H9 (cell line): ENCODE measurements at regions not wholly inside any gene's neighbourhood (a gene's known extent, or its start where the extent isn't known, plus 50 kb on each side); places are given as distances from the start of the nearest gene placed in this dataset.

Source experiments
- DNase-seq: peaks from one replicate; pipeline ENCODE4 v3.0.0-alpha.2; 2017
- H2AFZ ChIP-seq: one replicate; pipeline ENCODE4 v1.6.1; 2013; ENCODE audit warnings: mild to moderate bottlenecking, low read length, control low read depth, moderate library complexity
- H2AK5ac ChIP-seq: 2 replicates; pipeline ENCODE4 v1.6.1; 2013; ENCODE audit warnings: low read length, control low read depth, mixed read lengths; ENCODE audit not compliant: insufficient read length
- H2BK120ac ChIP-seq: one replicate; pipeline ENCODE4 v1.6.1; 2013; ENCODE audit warnings: low read depth, mild to moderate bottlenecking, low read length, control low read depth, inconsistent platforms; ENCODE audit not compliant: poor library complexity, severe bottlenecking
- H2BK12ac ChIP-seq: 2 replicates; pipeline ENCODE4 v1.6.1; 2013; ENCODE audit warnings: low read length, control low read depth, mixed read lengths, low read depth; ENCODE audit not compliant: insufficient read length
- H2BK15ac ChIP-seq: 2 replicates; pipeline ENCODE4 v1.6.1; 2013; ENCODE audit warnings: low read depth, low read length, control low read depth
- H2BK20ac ChIP-seq: one replicate; pipeline ENCODE4 v1.6.1; 2013; ENCODE audit warnings: low read depth, mild to moderate bottlenecking, low read length, control low read depth, inconsistent platforms; ENCODE audit not compliant: poor library complexity, severe bottlenecking
- H2BK5ac ChIP-seq: 2 replicates; pipeline ENCODE4 v1.6.1; 2013; ENCODE audit warnings: low read length, control low read depth, mixed read lengths; ENCODE audit not compliant: insufficient read length
- H3K14ac ChIP-seq: 2 replicates; pipeline ENCODE4 v1.6.1; 2013; ENCODE audit warnings: low read length, control low read depth; ENCODE audit not compliant: insufficient read depth
- H3K18ac ChIP-seq: 2 replicates; pipeline ENCODE4 v1.6.1; 2013; ENCODE audit warnings: low read depth, mild to moderate bottlenecking, mixed read lengths, low read length, control low read depth; ENCODE audit not compliant: insufficient read length
- H3K23ac ChIP-seq: 2 replicates; pipeline ENCODE4 v1.6.1; 2013; ENCODE audit warnings: low read length, control low read depth, mixed read lengths, low read depth; ENCODE audit not compliant: insufficient read length
- H3K23me2 ChIP-seq: 2 replicates; pipeline ENCODE4 v1.6.1; 2013; ENCODE audit warnings: low read depth, mild to moderate bottlenecking, mixed read lengths, low read length, control low read depth; ENCODE audit not compliant: insufficient read length, poor library complexity, severe bottlenecking
- H3K27ac ChIP-seq: 2 replicates; pipeline ENCODE4 v1.5.1; 2013; ENCODE audit warnings: low read length, control low read depth, mixed read lengths, low read depth; ENCODE audit not compliant: insufficient read length
- H3K27me3 ChIP-seq: 2 replicates; pipeline ENCODE4 v1.6.1; 2013; ENCODE audit warnings: low read length, control low read depth, inconsistent platforms; ENCODE audit not compliant: insufficient read depth
- H3K4ac ChIP-seq: 2 replicates; pipeline ENCODE4 v1.6.1; 2013; ENCODE audit warnings: low read depth, mild to moderate bottlenecking, control low read depth, inconsistent platforms, low read length, moderate library complexity
- H3K4me1 ChIP-seq: 2 replicates; pipeline ENCODE4 v1.6.1; 2013; ENCODE audit warnings: low read length, control low read depth, inconsistent platforms; ENCODE audit not compliant: insufficient read depth
- H3K4me2 ChIP-seq: 2 replicates; pipeline ENCODE4 v1.6.1; 2013; ENCODE audit warnings: low read length, control low read depth, mixed read lengths; ENCODE audit not compliant: insufficient read length, insufficient read depth
- H3K56ac ChIP-seq: 2 replicates; pipeline ENCODE4 v1.6.1; 2013; ENCODE audit warnings: low read depth, mild to moderate bottlenecking, mixed read lengths, low read length, control low read depth; ENCODE audit not compliant: insufficient read length
- H3K79me1 ChIP-seq: 2 replicates; pipeline ENCODE4 v1.6.1; 2013; ENCODE audit warnings: low read depth, mild to moderate bottlenecking, moderate library complexity, low read length, control low read depth, inconsistent platforms; ENCODE audit not compliant: insufficient read depth, poor library complexity, severe bottlenecking
- H3K79me2 ChIP-seq: 2 replicates; pipeline ENCODE4 v1.6.1; 2013; ENCODE audit warnings: low read length, control low read depth, inconsistent platforms; ENCODE audit not compliant: insufficient read depth
- H3K9ac ChIP-seq: 2 replicates; pipeline ENCODE4 v1.6.1; 2013; ENCODE audit warnings: low read length, control low read depth, mixed read lengths; ENCODE audit not compliant: insufficient read length; ENCODE audit errors: extremely low read depth
- H3K9me3 ChIP-seq: one replicate; pipeline ENCODE4 v1.6.1; 2013; ENCODE audit warnings: low read depth, low read length, inconsistent platforms; ENCODE audit not compliant: control insufficient read depth
- H3T11ph ChIP-seq: one replicate; pipeline ENCODE4 v1.6.1; 2013; ENCODE audit warnings: mild to moderate bottlenecking, low read length, control low read depth, inconsistent platforms
- H4K20me1 ChIP-seq: one replicate; pipeline ENCODE4 v1.6.1; 2013; ENCODE audit not compliant: control insufficient read depth, insufficient read length, insufficient read depth
- H4K5ac ChIP-seq: 2 replicates; pipeline ENCODE4 v1.6.1; 2013; ENCODE audit warnings: low read depth, mild to moderate bottlenecking, mixed read lengths, low read length, control low read depth; ENCODE audit not compliant: insufficient read length
- H4K8ac ChIP-seq: replicated peaks from 2 replicates; pipeline ENCODE4 v1.6.1; 2013; ENCODE audit warnings: low read length, control low read depth, mixed read lengths, low read depth; ENCODE audit not compliant: insufficient read length
- H4K91ac ChIP-seq: 2 replicates; pipeline ENCODE4 v1.6.1; 2013; ENCODE audit warnings: low read depth, mild to moderate bottlenecking, moderate library complexity, mixed read lengths, low read length, control low read depth; ENCODE audit not compliant: insufficient read length
- H3K27ac Mint-ChIP-seq, 3 experiments: 2 replicates in 2 of 3; 3 replicates in 1 of 3; pipeline ENCODE4 v1.8.0; 2020 to 2021; ENCODE audit warnings: mixed read lengths in 3 of 3, mild to moderate bottlenecking in 1 of 3, moderate library complexity in 1 of 3
- H3K27me3 Mint-ChIP-seq: 2 replicates; pipeline ENCODE4 v1.8.0; 2021; ENCODE audit warnings: low read depth, mild to moderate bottlenecking, moderate library complexity, mixed read lengths
- H3K36me3 Mint-ChIP-seq, 3 experiments: 2 replicates in 2 of 3; 3 replicates in 1 of 3; pipeline ENCODE4 v1.8.0; 2020 to 2021; ENCODE audit warnings: low read depth in 3 of 3, mixed read lengths in 3 of 3; ENCODE audit not compliant: insufficient read depth in 1 of 3
- H3K4me1 Mint-ChIP-seq, 2 experiments: 2 replicates each; pipeline ENCODE4 v1.8.0; 2020; ENCODE audit warnings: mixed read lengths in 2 of 2
- H3K4me3 Mint-ChIP-seq, 2 experiments: 2 replicates in 1 of 2; 3 replicates in 1 of 2; pipeline ENCODE4 v1.8.0; 2020 to 2021; ENCODE audit warnings: mild to moderate bottlenecking in 2 of 2, mixed read lengths in 2 of 2, moderate library complexity in 1 of 2
- H3K9me3 Mint-ChIP-seq, 2 experiments: 2 replicates in 1 of 2; 3 replicates in 1 of 2; pipeline ENCODE4 v1.8.0; 2020; ENCODE audit warnings: mild to moderate bottlenecking in 2 of 2, mixed read lengths in 2 of 2, moderate library complexity in 1 of 2
- WGBS: extraction: QIAGEN DNeasy Blood & Tissue Kit; methylation state at CpG from one replicate; pipeline ENCODE4 v1.1.7; 2013; ENCODE audit warnings: missing lambda C conversion rate, low lambda C conversion rate, mixed read lengths; ENCODE audit not compliant: insufficient read length; ENCODE audit errors: extremely low coverage; 5-methylcytosine and 5-hydroxymethylcytosine counted together
- TF ChIP-seq, protein P1 (sequence below): fragments of 200-600 bp; sonication (generic); conservative IDR thresholded peaks from 3 replicates; pipeline ENCODE4 v1.8.0; 2021; ENCODE audit warnings: antibody characterized with exemption, mild to moderate bottlenecking

DNA sequence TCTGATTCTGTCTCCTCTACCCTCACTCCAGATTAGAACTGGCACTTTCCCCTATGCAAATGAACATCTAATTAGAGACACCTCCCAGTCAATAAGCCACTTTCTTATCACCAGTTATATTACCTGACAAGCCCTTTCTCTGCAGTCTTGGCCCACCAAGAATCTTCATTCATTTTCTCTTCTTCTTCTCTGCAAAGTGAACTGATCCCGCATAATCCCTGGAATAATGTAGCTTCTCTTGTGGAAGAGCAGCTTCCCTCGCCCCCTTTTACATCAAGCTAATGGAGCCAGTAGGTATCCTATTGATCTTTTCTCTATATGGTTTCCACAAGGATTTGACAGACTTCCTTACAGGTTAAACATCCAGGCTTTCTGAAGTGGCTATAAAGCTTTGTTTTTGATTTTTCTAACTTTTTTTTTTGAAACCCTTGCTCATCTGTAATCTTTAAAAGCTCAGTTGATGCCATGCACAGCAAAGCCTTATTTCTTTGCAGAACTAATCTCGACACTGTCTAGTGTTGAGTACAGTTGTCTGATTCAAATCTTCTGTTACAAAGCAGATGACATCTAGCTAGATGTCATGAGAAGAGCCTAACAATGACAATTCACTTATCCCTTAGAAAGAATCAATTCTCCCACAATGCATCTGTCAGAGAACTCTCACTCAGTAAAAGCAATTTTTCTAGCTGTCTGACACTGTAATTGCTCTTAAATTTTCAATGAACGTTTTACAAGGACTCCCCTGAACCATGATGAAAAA lies 281.4 kb downstream of the ISL1 start:
- Histone ChIP-seq H2BK120ac (no peak overlapping the region), H3T11ph (no peak overlapping the region), H2BK12ac (no peak overlapping the region), H3K79me1 (no peaks in the 10 kb centered on the region), H3K27me3 (no peaks in the 10 kb centered on the region), H2BK15ac (no peak overlapping the region), H3K4ac (no peak overlapping the region), H3K9me3 (no peaks in the 10 kb centered on the region), H3K79me2 (no peaks in the 10 kb centered on the region), H3K23me2 (no peaks in the 10 kb centered on the region), H2AK5ac (no peak overlapping the region), H4K20me1 (no peaks in the 10 kb centered on the region), H4K5ac (no peak overlapping the region), H3K27ac (no peak overlapping the region), H3K23ac (no peak overlapping the region), H3K9ac (no peak overlapping the region), H3K4me1 (no peaks in the 10 kb centered on the region), H3K18ac (no peak overlapping the region), H4K91ac (no peak overlapping the region), H4K8ac (no peak overlapping the region), H3K4me2 (no peak overlapping the region), H3K14ac (no peak overlapping the region), H2AFZ (no peak overlapping the region), H3K56ac (no peak overlapping the region), H2BK20ac (no peak overlapping the region), H2BK5ac (no peak overlapping the region)
- Mint-ChIP-seq H3K4me3 (no peak overlapping the region), H3K9me3 (no peaks in the 10 kb centered on the region), H3K36me3 (no peaks in the 10 kb centered on the region), H3K27ac (no peak overlapping the region), H3K4me1 (peaks cover 4 to 10% of the 10 kb centered on the region in 2 experiments), H3K27me3 (no peaks in the 10 kb centered on the region)
- WGBS = no CpG with 5 or more reads among the region's 4 CpGs
- DNase-seq = no peak
- TF ChIP-seq, protein P1, sequence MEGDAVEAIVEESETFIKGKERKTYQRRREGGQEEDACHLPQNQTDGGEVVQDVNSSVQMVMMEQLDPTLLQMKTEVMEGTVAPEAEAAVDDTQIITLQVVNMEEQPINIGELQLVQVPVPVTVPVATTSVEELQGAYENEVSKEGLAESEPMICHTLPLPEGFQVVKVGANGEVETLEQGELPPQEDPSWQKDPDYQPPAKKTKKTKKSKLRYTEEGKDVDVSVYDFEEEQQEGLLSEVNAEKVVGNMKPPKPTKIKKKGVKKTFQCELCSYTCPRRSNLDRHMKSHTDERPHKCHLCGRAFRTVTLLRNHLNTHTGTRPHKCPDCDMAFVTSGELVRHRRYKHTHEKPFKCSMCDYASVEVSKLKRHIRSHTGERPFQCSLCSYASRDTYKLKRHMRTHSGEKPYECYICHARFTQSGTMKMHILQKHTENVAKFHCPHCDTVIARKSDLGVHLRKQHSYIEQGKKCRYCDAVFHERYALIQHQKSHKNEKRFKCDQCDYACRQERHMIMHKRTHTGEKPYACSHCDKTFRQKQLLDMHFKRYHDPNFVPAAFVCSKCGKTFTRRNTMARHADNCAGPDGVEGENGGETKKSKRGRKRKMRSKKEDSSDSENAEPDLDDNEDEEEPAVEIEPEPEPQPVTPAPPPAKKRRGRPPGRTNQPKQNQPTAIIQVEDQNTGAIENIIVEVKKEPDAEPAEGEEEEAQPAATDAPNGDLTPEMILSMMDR = no peak
